ENCODE measurements at regions not wholly inside any gene's neighbourhood (a gene's known extent, or its start where the extent isn't known, plus 50 kb on each side); places are given as distances from the start of the nearest gene placed in this dataset.
"Not testable (repeated sequence)": the region's sequence is repeated elsewhere in the genome, so short reads cannot be mapped to it uniquely, and the experiment has no call there.

GRCh38 chr3:162704799-162705385, 1208.3 kb downstream of the OTOL1 start:
- no peak overlapping the region for H3K4me3 ChIP-seq (ENCODE audit: low read depth, low read length, poor library complexity, severe bottlenecking)
- POLR2A ChIA-PET, result no interaction called here
- TF ChIP-seq CTCF (conservative IDR thresholded peaks at IDR 0.05; ENCODE audit: low read length) (no peak), EZH2phosphoT487 (IDR thresholded peaks at IDR 0.05; ENCODE audit: borderline replicate concordance, low read depth, low read length) (no peak)
- no peaks in the 10 kb centered on the region for H3K9me3 ChIP-seq (ENCODE audit: low read length)
- no peaks in the 10 kb centered on the region for H4K20me1 ChIP-seq (ENCODE audit: insufficient read depth, low read length)
- intact Hi-C loops (cut with micrococcal nuclease; ENCODE audit: unreplicated experiment), result no loop called here
- no peaks in the 10 kb centered on the region for H3K9me2 ChIP-seq (ENCODE audit: insufficient read depth, low read length)
- H3K4me1 ChIP-seq (ENCODE audit: insufficient read depth, low read length, poor library complexity, severe bottlenecking), result no peaks in the 10 kb centered on the region
- no peaks in the 10 kb centered on the region for H3K79me2 ChIP-seq (ENCODE audit: insufficient read depth, low read depth, low read length)
- no TSS peak for BruUV-seq (replicated peaks)
- H2AFZ ChIP-seq (ENCODE audit: low read length), result no peak overlapping the region
- CTCF ChIA-PET (ENCODE audit: unreplicated experiment), result no interaction called here
- H3K4me2 ChIP-seq (ENCODE audit: low read length), result no peak overlapping the region
- H3K36me3 ChIP-seq (ENCODE audit: insufficient read depth, low read length), result no peaks in the 10 kb centered on the region
- DNase-seq (ENCODE audit: low spot score), result no peak
- no peak overlapping the region for H3K27ac ChIP-seq (ENCODE audit: low read depth, low read length, poor library complexity, severe bottlenecking)

GRCh38 chr3:162708394-162708793, 1211.8 kb downstream of the OTOL1 start:
- CTCF ChIA-PET (ENCODE audit: unreplicated experiment); H3K79me2 ChIP-seq (ENCODE audit: insufficient read depth, low read depth, low read length); H3K36me3 ChIP-seq (ENCODE audit: insufficient read depth, low read length); H2AFZ ChIP-seq (ENCODE audit: low read length); H4K20me1 ChIP-seq (ENCODE audit: insufficient read depth, low read length); H3K4me3 ChIP-seq (ENCODE audit: low read depth, low read length, poor library complexity, severe bottlenecking); DNase-seq (ENCODE audit: low spot score); intact Hi-C loops (cut with micrococcal nuclease; ENCODE audit: unreplicated experiment); H3K9me3 ChIP-seq (ENCODE audit: low read length); BruUV-seq (replicated peaks); POLR2A ChIA-PET; H3K4me1 ChIP-seq (ENCODE audit: insufficient read depth, low read length, poor library complexity, severe bottlenecking); H3K27ac ChIP-seq (ENCODE audit: low read depth, low read length, poor library complexity, severe bottlenecking); H3K4me2 ChIP-seq (ENCODE audit: low read length); H3K9me2 ChIP-seq (ENCODE audit: insufficient read depth, low read length): not testable (repeated sequence)

- H3K9me3 ChIP-seq (ENCODE audit: low read length); H3K36me3 ChIP-seq (ENCODE audit: insufficient read depth, low read length); H4K20me1 ChIP-seq (ENCODE audit: insufficient read depth, low read length); POLR2A ChIA-PET; H3K4me1 ChIP-seq (ENCODE audit: insufficient read depth, low read length, poor library complexity, severe bottlenecking); H2AFZ ChIP-seq (ENCODE audit: low read length); H3K79me2 ChIP-seq (ENCODE audit: insufficient read depth, low read depth, low read length); BruUV-seq (replicated peaks); H3K4me3 ChIP-seq (ENCODE audit: low read depth, low read length, poor library complexity, severe bottlenecking); intact Hi-C loops (cut with micrococcal nuclease; ENCODE audit: unreplicated experiment); H3K4me2 ChIP-seq (ENCODE audit: low read length); DNase-seq (ENCODE audit: low spot score); H3K9me2 ChIP-seq (ENCODE audit: insufficient read depth, low read length); CTCF ChIA-PET (ENCODE audit: unreplicated experiment); H3K27ac ChIP-seq (ENCODE audit: low read depth, low read length, poor library complexity, severe bottlenecking): not testable (repeated sequence)
Observed at GRCh38 chr3:162708942-162709706, 1212.5 kb downstream of the OTOL1 start.

Measured in OCI-LY7 (cell line).